Testis (tissue), 2 donors: ENCODE measurements at regions not wholly inside any gene's neighbourhood (a gene's known extent, or its start where the extent isn't known, plus 50 kb on each side); places are given as distances from the start of the nearest gene placed in this dataset.

Source experiments
- POLR2A ChIP-seq: fragments of 450-650 bp; IDR thresholded peaks from one replicate; pipeline ENCODE4 v1.6.1; 2017; ENCODE audit warnings: antibody characterized with exemption, mild to moderate bottlenecking, moderate library complexity
- TF ChIP-seq, protein P1 (sequence below), 3 experiments: fragments of 450-650 bp in 2 of 3; fragments of 200-600 bp in 1 of 3; sonication (generic) in 1 of 3; IDR thresholded peaks; one replicate each; pipeline ENCODE4 v1.5.1; 2016 to 2019; ENCODE audit warnings: antibody characterized with exemption in 3 of 3, mild to moderate bottlenecking in 2 of 3, moderate library complexity in 1 of 3

DNA sequence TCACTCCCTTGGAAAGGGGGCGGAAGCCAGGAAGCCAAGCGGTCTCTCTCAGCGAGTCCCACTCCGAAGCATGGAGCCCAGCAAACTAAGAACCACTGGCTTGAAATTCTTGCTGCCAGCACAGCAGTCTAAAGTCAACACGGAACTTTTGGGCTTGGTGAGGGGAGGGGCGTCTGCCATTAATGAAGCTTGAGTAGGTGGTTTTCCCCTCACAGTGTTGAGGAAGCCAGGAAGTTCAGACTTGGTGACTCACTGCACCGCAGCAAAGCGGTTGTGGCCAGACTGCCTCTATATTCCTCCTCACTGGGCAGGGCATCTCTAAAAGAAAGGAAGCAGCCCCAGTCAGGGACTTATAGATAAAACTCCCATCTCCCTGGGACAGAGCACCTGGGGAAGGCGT, 665.4 kb upstream of the CBLB start:
- TF ChIP-seq POLR2A: no peak
- TF ChIP-seq, protein P1, sequence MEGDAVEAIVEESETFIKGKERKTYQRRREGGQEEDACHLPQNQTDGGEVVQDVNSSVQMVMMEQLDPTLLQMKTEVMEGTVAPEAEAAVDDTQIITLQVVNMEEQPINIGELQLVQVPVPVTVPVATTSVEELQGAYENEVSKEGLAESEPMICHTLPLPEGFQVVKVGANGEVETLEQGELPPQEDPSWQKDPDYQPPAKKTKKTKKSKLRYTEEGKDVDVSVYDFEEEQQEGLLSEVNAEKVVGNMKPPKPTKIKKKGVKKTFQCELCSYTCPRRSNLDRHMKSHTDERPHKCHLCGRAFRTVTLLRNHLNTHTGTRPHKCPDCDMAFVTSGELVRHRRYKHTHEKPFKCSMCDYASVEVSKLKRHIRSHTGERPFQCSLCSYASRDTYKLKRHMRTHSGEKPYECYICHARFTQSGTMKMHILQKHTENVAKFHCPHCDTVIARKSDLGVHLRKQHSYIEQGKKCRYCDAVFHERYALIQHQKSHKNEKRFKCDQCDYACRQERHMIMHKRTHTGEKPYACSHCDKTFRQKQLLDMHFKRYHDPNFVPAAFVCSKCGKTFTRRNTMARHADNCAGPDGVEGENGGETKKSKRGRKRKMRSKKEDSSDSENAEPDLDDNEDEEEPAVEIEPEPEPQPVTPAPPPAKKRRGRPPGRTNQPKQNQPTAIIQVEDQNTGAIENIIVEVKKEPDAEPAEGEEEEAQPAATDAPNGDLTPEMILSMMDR (IDR thresholded peaks at IDR 0.05): no peak
